ENCODE measurements at regions not wholly inside any gene's neighbourhood (a gene's known extent, or its start where the extent isn't known, plus 50 kb on each side); places are given as distances from the start of the nearest gene placed in this dataset.
A peak's percentile ranks its signal among the peaks of the same experiment; 100 is the strongest.

- no peak for DNase-seq (ENCODE audit: low spot score)
Measured at GRCh38 chrX:69305333-69306062, 140.2 kb upstream of the PJA1 start.

- DNase-seq (ENCODE audit: low spot score): no peak
Measured at GRCh38 chrX:69303231-69303630, 138.0 kb upstream of the PJA1 start.

- DNase-seq (ENCODE audit: low spot score): no peak
Measured at GRCh38 chrX:69299951-69300714, 134.9 kb upstream of the PJA1 start.

GRCh38 chrX:69299285-69299684 is 134.0 kb upstream of the PJA1 start:
- no peak for DNase-seq (ENCODE audit: low spot score)

GRCh38 chrX:69298466-69299140 is 133.3 kb upstream of the PJA1 start:
- no peak for DNase-seq (ENCODE audit: low spot score)

GRCh38 chrX:69297506-69297905 is 132.3 kb upstream of the PJA1 start:
- DNase-seq (ENCODE audit: low spot score): no peak

GRCh38 chrX:69293776-69294601 is 128.7 kb upstream of the PJA1 start:
- DNase-seq (ENCODE audit: low spot score): no peak

- DNase-seq (ENCODE audit: low spot score): no peak
Measured at GRCh38 chrX:69291116-69291515, 125.9 kb upstream of the PJA1 start.

- DNase-seq (ENCODE audit: low spot score): no peak
Measured at GRCh38 chrX:69290292-69290691, 125.0 kb upstream of the PJA1 start.

GRCh38 chrX:69289793-69290123 is 124.5 kb upstream of the PJA1 start:
- no peak for DNase-seq (ENCODE audit: low spot score)

- no peak for DNase-seq (ENCODE audit: low spot score)
Measured at GRCh38 chrX:69289046-69289792, 124.0 kb upstream of the PJA1 start.

GRCh38 chrX:69287095-69287494 is 121.8 kb upstream of the PJA1 start:
- DNase-seq (ENCODE audit: low spot score): no peak

- DNase-seq (ENCODE audit: low spot score): no peak
Measured at GRCh38 chrX:69286565-69286906, 121.3 kb upstream of the PJA1 start.

GRCh38 chrX:69285881-69286564 is 120.8 kb upstream of the PJA1 start:
- DNase-seq (ENCODE audit: low spot score): peak; percentile 30

- no peak for DNase-seq (ENCODE audit: low spot score)
Measured at GRCh38 chrX:69285401-69285877, 120.2 kb upstream of the PJA1 start.

- DNase-seq (ENCODE audit: low spot score): no peak
Measured at GRCh38 chrX:69284491-69284890, 119.2 kb upstream of the PJA1 start.

GRCh38 chrX:69282893-69283690 is 117.8 kb upstream of the PJA1 start:
- DNase-seq (ENCODE audit: low spot score): no peak

- no peak for DNase-seq (ENCODE audit: low spot score)
Measured at GRCh38 chrX:69280933-69281332, 115.7 kb upstream of the PJA1 start.

GRCh38 chrX:69279234-69279633 is 114.0 kb upstream of the PJA1 start:
- DNase-seq (ENCODE audit: low spot score): no peak

GRCh38 chrX:69278031-69278687 is 112.9 kb upstream of the PJA1 start:
- no peak for DNase-seq (ENCODE audit: low spot score)

Measured in CD4-positive, alpha-beta T cell treated with Interleukin-2 at 100 ng/mL for 4 hours (primary cell).